MM.1S (cell line): ENCODE measurements at regions not wholly inside any gene's neighbourhood (a gene's known extent, or its start where the extent isn't known, plus 50 kb on each side); places are given as distances from the start of the nearest gene placed in this dataset.

Experiments
- CTCF ChIP-seq: fragments of 300-600 bp; sonication (generic); IDR thresholded peaks from 2 replicates; pipeline ENCODE4 v1.5.1; 2016; ENCODE audit warnings: antibody characterized with exemption, low read length, mixed read lengths
- EZH2 ChIP-seq: fragments of 300-600 bp; sonication (generic); optimal IDR thresholded peaks from 2 replicates; pipeline ENCODE3; 2017; ENCODE audit warnings: low read depth, mild to moderate bottlenecking, antibody characterized with exemption, low read length, mixed read lengths
- EZH2phosphoT487 ChIP-seq: fragments of 300-600 bp; sonication (generic); IDR thresholded peaks from 2 replicates; pipeline ENCODE4 v1.6.1; 2018; ENCODE audit warnings: antibody characterized with exemption, low read length

- TF ChIP-seq EZH2, result no peak
- TF ChIP-seq CTCF, result no peak
- TF ChIP-seq EZH2phosphoT487, result no peak
These were observed 898.5 kb downstream of the DNAH5 start for GRCh38 chr5:13045897-13046551.
